B cell (primary cell): ENCODE measurements at regions not wholly inside any gene's neighbourhood (a gene's known extent, or its start where the extent isn't known, plus 50 kb on each side); places are given as distances from the start of the nearest gene placed in this dataset.

Source experiments
- ATAC-seq: fragments of 200-7000 bp; cut with Tn5 transposase; one replicate; pipeline ENCODE4 v1.10.0; 2021; ENCODE audit warnings: low read depth, mild to moderate bottlenecking, moderate number of reproducible peaks, moderate library complexity
- CTCF ChIA-PET: fragments of 350-600 bp; sonication (Branson Sonifier 250); formaldehyde crosslinking; loops from one replicate; lab custom pipeline; 2021; ENCODE audit warnings: antibody characterized with exemption, inconsistent platforms; lab: Charles Lee
- POLR2A ChIA-PET: fragments of 350-600 bp; sonication (Branson Sonifier 250); formaldehyde crosslinking; loops from one replicate; lab custom pipeline; 2021; ENCODE audit warnings: antibody characterized with exemption; lab: Charles Lee
- DNase-seq: peaks from one replicate; pipeline ENCODE4 v3.0.0; 2013
- H2AFZ ChIP-seq: 2 replicates; pipeline ENCODE4 v1.6.1; 2012; ENCODE audit warnings: mild to moderate bottlenecking, low read depth, low read length; ENCODE audit not compliant: insufficient read depth, poor library complexity, severe bottlenecking
- H3K27ac ChIP-seq, 2 donors: 1 replicate in 1 of 2; 2 replicates in 1 of 2; pipeline ENCODE4 v1.5.1; 2012 to 2013; ENCODE audit warnings: low read length in 2 of 2, mild to moderate bottlenecking in 2 of 2, moderate library complexity in 1 of 2
- H3K27me3 ChIP-seq, 4 experiments: fragments of 200-600 bp in 1 of 4; sonication (generic) in 1 of 4; replicated peaks in 1 of 4; 1 replicate in 2 of 4; 2 replicates in 2 of 4; pipeline versions ENCODE4 v1.6.1 to v1.7.0; 2013 to 2016; ENCODE audit warnings: low read length in 3 of 4, mild to moderate bottlenecking in 2 of 4, mixed read lengths in 1 of 4, moderate library complexity in 1 of 4; ENCODE audit not compliant: insufficient read depth in 4 of 4, control insufficient read depth in 3 of 4; ENCODE audit errors: control extremely low read depth in 1 of 4
- H3K36me3 ChIP-seq, 2 experiments: replicated peaks in 1 of 2; 1 replicate in 1 of 2; 2 replicates in 1 of 2; pipeline versions ENCODE4 v1.6.1 to v1.7.1; 2013; ENCODE audit warnings: low read length in 1 of 2; ENCODE audit not compliant: insufficient read depth in 2 of 2, control insufficient read depth in 1 of 2; ENCODE audit errors: control extremely low read depth in 1 of 2, extremely low read depth in 1 of 2
- H3K4me1 ChIP-seq, 2 donors: fragments of 200-600 bp in 1 of 2; sonication (generic) in 1 of 2; 1 replicate in 1 of 2; 2 replicates in 1 of 2; pipeline versions ENCODE4 v1.5.1 to v1.6.1; 2013 to 2017; ENCODE audit warnings: low read length in 2 of 2; ENCODE audit not compliant: control insufficient read depth in 2 of 2, insufficient read depth in 2 of 2
- H3K4me2 ChIP-seq: replicated peaks from 2 replicates; pipeline ENCODE3; 2012; ENCODE audit warnings: mild to moderate bottlenecking, low read depth, low read length; ENCODE audit not compliant: poor library complexity, severe bottlenecking
- H3K4me3 ChIP-seq, 5 experiments: fragments of 200-600 bp in 1 of 5; sonication (generic) in 1 of 5; 1 replicate in 3 of 5; 2 replicates in 2 of 5; pipeline versions ENCODE4 v1.5.1 to v1.7.0; 2011 to 2016; ENCODE audit warnings: low read length in 4 of 5, mild to moderate bottlenecking in 4 of 5, low read depth in 2 of 5, control low read depth in 1 of 5, moderate library complexity in 1 of 5; ENCODE audit not compliant: insufficient read depth in 1 of 5; ENCODE audit errors: control extremely low read depth in 1 of 5, extremely low read depth in 1 of 5
- H3K79me2 ChIP-seq: fragments of 200-600 bp; sonication (generic); one replicate; pipeline ENCODE4 v1.6.0; 2016; ENCODE audit warnings: low read length; ENCODE audit not compliant: control insufficient read depth, insufficient read depth
- H3K9ac ChIP-seq: fragments of 200-600 bp; sonication (generic); 2 replicates; pipeline ENCODE4 v1.6.1; 2017; ENCODE audit warnings: mild to moderate bottlenecking, low read length, moderate library complexity
- H3K9me3 ChIP-seq, 3 donors: one replicate each; pipeline versions ENCODE4 v1.6.1 to v1.7.1; 2013; ENCODE audit warnings: low read length in 2 of 3; ENCODE audit not compliant: control insufficient read depth in 2 of 3, insufficient read depth in 1 of 3; ENCODE audit errors: control extremely low read depth in 1 of 3
- H4K20me1 ChIP-seq: 2 replicates; pipeline ENCODE4 v1.6.0; 2012; ENCODE audit warnings: mild to moderate bottlenecking, low read length; ENCODE audit not compliant: insufficient read depth, control insufficient read depth, poor library complexity, severe bottlenecking
- H3K27ac Mint-ChIP-seq: one replicate; pipeline ENCODE4 v1.8.0; 2021; ENCODE audit warnings: mixed read lengths
- H3K27me3 Mint-ChIP-seq: one replicate; pipeline ENCODE4 v1.8.0; 2021; ENCODE audit warnings: mixed read lengths
- H3K4me1 Mint-ChIP-seq: one replicate; pipeline ENCODE4 v1.8.0; 2021; ENCODE audit warnings: mixed read lengths
- H3K4me3 Mint-ChIP-seq: one replicate; pipeline ENCODE4 v1.8.0; 2021; ENCODE audit warnings: mixed read lengths
- H3K9me3 Mint-ChIP-seq: one replicate; pipeline ENCODE4 v1.8.0; 2022; ENCODE audit warnings: mixed read lengths; ENCODE audit not compliant: insufficient read depth
- CTCF ChIP-seq: fragments of 200-600 bp; IDR thresholded peaks from one replicate; pipeline ENCODE4 v1.8.0; 2022; ENCODE audit warnings: antibody characterized with exemption, mild to moderate bottlenecking
- EZH2 ChIP-seq: IDR thresholded peaks from 2 replicates; pipeline ENCODE4 v1.6.1; 2012; ENCODE audit warnings: borderline replicate concordance, low read depth, mild to moderate bottlenecking, moderate library complexity, low read length; ENCODE audit not compliant: insufficient read depth, poor library complexity, severe bottlenecking
- WGBS: methylation state at CpG from one replicate; pipeline ENCODE4 v1.1.5; 2013; ENCODE audit warnings: missing lambda C conversion rate; ENCODE audit not compliant: insufficient coverage; 5-methylcytosine and 5-hydroxymethylcytosine counted together
- intact Hi-C: fragments of 100-400 bp; cut with micrococcal nuclease; formaldehyde crosslinking; loops from one replicate; pipeline ENCODE4 v1.10.0; 2022

DNA sequence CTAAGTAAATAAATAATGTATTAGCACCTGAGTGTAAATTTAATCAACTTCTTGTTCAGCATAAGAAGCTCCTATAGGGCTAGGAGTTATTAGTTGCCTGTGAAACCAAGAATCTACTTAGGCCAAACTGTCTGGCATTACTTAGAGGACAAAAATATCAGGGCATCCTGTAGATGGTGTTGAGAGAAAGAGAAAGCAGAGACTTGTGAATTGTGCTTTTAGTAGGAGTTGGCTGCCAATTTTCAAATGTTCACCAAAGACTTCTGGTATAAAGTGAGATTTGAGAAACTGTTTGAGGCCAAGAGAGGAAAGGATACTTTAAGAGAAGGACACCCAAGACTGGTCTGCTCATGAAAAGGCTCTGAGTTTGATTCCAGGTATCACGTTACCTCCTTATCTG lies 315.5 kb upstream of the DEPDC1 start:
- H3K9me3 Mint-ChIP-seq, result no peaks in the 10 kb centered on the region
- whole genome bisulfite sequencing, result no CpG with 5 or more reads among the region's 1 CpG

DNA sequence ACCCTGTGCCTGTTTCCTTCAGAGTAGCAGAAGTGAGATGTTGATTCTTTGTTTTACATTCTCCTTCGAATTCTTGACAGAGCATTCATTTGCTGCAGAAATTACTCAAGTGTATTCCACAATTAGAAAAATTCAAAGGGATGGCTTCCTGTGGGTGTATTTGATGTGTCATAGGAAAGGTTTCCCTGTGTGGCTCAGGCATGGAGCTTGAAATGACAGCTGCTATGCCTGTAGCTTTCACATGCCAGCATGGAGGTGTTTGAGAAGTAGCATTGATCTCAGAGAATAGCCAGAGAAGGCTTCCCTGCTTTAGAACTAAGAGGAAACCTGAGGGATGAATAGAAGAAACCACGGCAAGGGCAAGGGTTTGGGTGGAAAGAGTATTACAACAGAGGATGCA lies 317.2 kb upstream of the DEPDC1 start:
- Histone ChIP-seq H3K4me3 (no peak overlapping the region), H4K20me1 (no peaks in the 10 kb centered on the region), H3K9me3 (peaks cover 0 to 8% (median 0%) of the 10 kb centered on the region in 3 donors), H3K4me2 (no peak overlapping the region), H3K27ac (no peak overlapping the region), H2AFZ (no peak overlapping the region), H3K36me3 (no peaks in the 10 kb centered on the region), H3K79me2 (no peaks in the 10 kb centered on the region), H3K4me1 (no peaks in the 10 kb centered on the region), H3K27me3 (no peaks in the 10 kb centered on the region), H3K9ac (no peak overlapping the region)
- Mint-ChIP-seq H3K4me1 (no peaks in the 10 kb centered on the region), H3K9me3 (no peaks in the 10 kb centered on the region), H3K27me3 (no peaks in the 10 kb centered on the region), H3K27ac (no peak overlapping the region), H3K4me3 (no peak overlapping the region)
- POLR2A ChIA-PET, result no interaction called here
- TF ChIP-seq CTCF, result no peak
- TF ChIP-seq EZH2, result no peak
- CTCF ChIA-PET, result no interaction called here
- DNase-seq (no peak), ATAC-seq (no peak)
- 60% methylated on average over 1 of the region's 2 CpGs for WGBS
- intact Hi-C loops, result no loop called here

More for the DNA sequence above, 315.5 kb upstream of the DEPDC1 start:
- Histone ChIP-seq H2AFZ (no peak overlapping the region), H4K20me1 (no peaks in the 10 kb centered on the region), H3K79me2 (no peaks in the 10 kb centered on the region), H3K4me2 (no peak overlapping the region), H3K9ac (no peak overlapping the region), H3K27ac (no peak overlapping the region), H3K4me1 (no peaks in the 10 kb centered on the region), H3K4me3 (no peak overlapping the region), H3K9me3 (peaks cover 0 to 1% (median 0%) of the 10 kb centered on the region in 3 donors), H3K27me3 (no peaks in the 10 kb centered on the region), H3K36me3 (no peaks in the 10 kb centered on the region)
- ATAC-seq (no peak), DNase-seq (no peak)
- no peak for TF ChIP-seq EZH2
- no peak for TF ChIP-seq CTCF
- intact Hi-C loops, result no loop called here
- Mint-ChIP-seq H3K27ac (no peak overlapping the region), H3K27me3 (no peaks in the 10 kb centered on the region), H3K4me3 (no peak overlapping the region), H3K4me1 (no peaks in the 10 kb centered on the region)
- ChIA-PET POLR2A (no interaction called here), CTCF (no interaction called here)
